ENCODE measurements at regions not wholly inside any gene's neighbourhood (a gene's known extent, or its start where the extent isn't known, plus 50 kb on each side); places are given as distances from the start of the nearest gene placed in this dataset.

GRCh38 chr1:59026472-59026948, 242.7 kb upstream of the JUN start:
- no peak for DNase-seq (ENCODE audit: low spot score)

GRCh38 chr1:59027177-59027576, 243.3 kb upstream of the JUN start:
- no peak for DNase-seq (ENCODE audit: low spot score)

GRCh38 chr1:59028048-59028447, 244.2 kb upstream of the JUN start:
- DNase-seq (ENCODE audit: low spot score), result no peak

GRCh38 chr1:59029411-59030167, 245.7 kb upstream of the JUN start:
- DNase-seq (ENCODE audit: low spot score), result no peak

- no peak for DNase-seq (ENCODE audit: low spot score)
Observed at GRCh38 chr1:59032228-59032627, 248.4 kb upstream of the JUN start.

GRCh38 chr1:59033761-59034160, 249.9 kb upstream of the JUN start:
- DNase-seq (ENCODE audit: low spot score), result no peak

- no peak for DNase-seq (ENCODE audit: low spot score)
Observed at GRCh38 chr1:59034925-59035324, 251.1 kb upstream of the JUN start.

- DNase-seq (ENCODE audit: low spot score), result no peak
Observed at GRCh38 chr1:59039551-59039950, 255.7 kb upstream of the JUN start.

- DNase-seq (ENCODE audit: low spot score), result no peak
Observed at GRCh38 chr1:59040486-59040885, 256.4 kb upstream of the FGGY start.

GRCh38 chr1:59041646-59042277, 255.1 kb upstream of the FGGY start:
- DNase-seq (ENCODE audit: low spot score), result no peak

- DNase-seq (ENCODE audit: low spot score), result no peak
Observed at GRCh38 chr1:59043796-59044195, 253.1 kb upstream of the FGGY start.

GRCh38 chr1:59044535-59045121, 252.3 kb upstream of the FGGY start:
- no peak for DNase-seq (ENCODE audit: low spot score)

GRCh38 chr1:59045137-59045536, 251.8 kb upstream of the FGGY start:
- DNase-seq (ENCODE audit: low spot score), result no peak

GRCh38 chr1:59045636-59046035, 251.3 kb upstream of the FGGY start:
- DNase-seq (ENCODE audit: low spot score), result no peak

GRCh38 chr1:59046134-59046533, 250.8 kb upstream of the FGGY start:
- no peak for DNase-seq (ENCODE audit: low spot score)

- no peak for DNase-seq (ENCODE audit: low spot score)
Observed at GRCh38 chr1:59046730-59047157, 250.2 kb upstream of the FGGY start.

GRCh38 chr1:59051007-59051406, 245.9 kb upstream of the FGGY start:
- DNase-seq (ENCODE audit: low spot score), result no peak

- DNase-seq (ENCODE audit: low spot score), result no peak
Observed at GRCh38 chr1:59052166-59052590, 244.7 kb upstream of the FGGY start.

GRCh38 chr1:59054172-59054571, 242.7 kb upstream of the FGGY start:
- no peak for DNase-seq (ENCODE audit: low spot score)

- DNase-seq (ENCODE audit: low spot score), result no peak
Observed at GRCh38 chr1:59055908-59056719, 240.8 kb upstream of the FGGY start.

GRCh38 chr1:59057211-59057694, 239.6 kb upstream of the FGGY start:
- peak; percentile 61 for DNase-seq (ENCODE audit: low spot score)

GRCh38 chr1:59057796-59058195, 239.1 kb upstream of the FGGY start:
- no peak for DNase-seq (ENCODE audit: low spot score)
